Epithelial cell of esophagus (primary cell): ENCODE measurements at regions not wholly inside any gene's neighbourhood (a gene's known extent, or its start where the extent isn't known, plus 50 kb on each side); places are given as distances from the start of the nearest gene placed in this dataset.

Experiments
- DNase-seq: peaks from one replicate; pipeline ENCODE4 v3.0.0; 2010; ENCODE audit warnings: low read depth
- H3K4me3 ChIP-seq: 2 replicates; pipeline ENCODE4 v1.5.1; 2011; ENCODE audit warnings: mild to moderate bottlenecking, low read length, control low read depth
- CTCF ChIP-seq: IDR thresholded peaks from 2 replicates; pipeline ENCODE4 v1.5.1; 2011; ENCODE audit warnings: low read depth, mild to moderate bottlenecking, low read length, control low read depth, inconsistent platforms; ENCODE audit not compliant: insufficient read depth; ENCODE audit errors: missing control alignments

- DNase-seq = no peak
- no peak overlapping the region for H3K4me3 ChIP-seq
- no peak for TF ChIP-seq CTCF
Observed at GRCh38 chr13:81140675-81141074, 799.7 kb upstream of the SPRY2 start.

GRCh38 chr13:81139987-81140386 is 799.1 kb upstream of the SPRY2 start:
- no peak for TF ChIP-seq CTCF

GRCh38 chr13:81138353-81138980 is 797.5 kb upstream of the SPRY2 start:
- TF ChIP-seq CTCF = no peak
- DNase-seq = no peak
- no peak overlapping the region for H3K4me3 ChIP-seq

More at GRCh38 chr13:81139987-81140386, 799.1 kb upstream of the SPRY2 start:
- H3K4me3 ChIP-seq = no peak overlapping the region
- no peak for DNase-seq

GRCh38 chr13:81133066-81133465 is 792.1 kb upstream of the SPRY2 start:
- H3K4me3 ChIP-seq = no peak overlapping the region
- peak; percentile 49 for DNase-seq
- no peak for TF ChIP-seq CTCF

GRCh38 chr13:81117416-81117815 is 776.5 kb upstream of the SPRY2 start:
- H3K4me3 ChIP-seq = no peak overlapping the region
- no peak for TF ChIP-seq CTCF
- no peak for DNase-seq

- DNase-seq = no peak
- H3K4me3 ChIP-seq = no peak overlapping the region
- no peak for TF ChIP-seq CTCF
Observed at GRCh38 chr13:81116461-81117282, 775.7 kb upstream of the SPRY2 start.

- no peak for DNase-seq
- no peak for TF ChIP-seq CTCF
Observed at GRCh38 chr13:81109026-81109425, 768.1 kb upstream of the SPRY2 start.

More at GRCh38 chr13:81109026-81109425, 768.1 kb upstream of the SPRY2 start:
- no peak overlapping the region for H3K4me3 ChIP-seq
